DOHH2 (cell line): ENCODE measurements at regions not wholly inside any gene's neighbourhood (a gene's known extent, or its start where the extent isn't known, plus 50 kb on each side); places are given as distances from the start of the nearest gene placed in this dataset.

Experiments used
- H3F3A ChIP-seq: fragments of 200-600 bp; sonication (generic), shearing (Covaris generic); 2 replicates; pipeline ENCODE4 v1.6.0; 2016; ENCODE audit warnings: antibody characterized with exemption, mild to moderate bottlenecking; ENCODE audit not compliant: control insufficient read depth, insufficient read depth
- H3K27ac ChIP-seq: fragments of 200-600 bp; sonication (generic); 2 replicates; pipeline ENCODE4 v1.5.1; 2014; ENCODE audit warnings: low read depth, mild to moderate bottlenecking, low read length, moderate library complexity
- H3K27me3 ChIP-seq: fragments of 200-600 bp; sonication (generic); 2 replicates; pipeline ENCODE4 v1.6.1; 2014; ENCODE audit warnings: mild to moderate bottlenecking, low read length, mixed read lengths; ENCODE audit not compliant: control insufficient read depth
- H3K36me3 ChIP-seq: fragments of 200-600 bp; sonication (generic); 2 replicates; pipeline ENCODE4 v1.6.1; 2014; ENCODE audit warnings: mild to moderate bottlenecking, low read length, moderate library complexity, mixed read lengths; ENCODE audit not compliant: control insufficient read depth
- H3K4me1 ChIP-seq: fragments of 200-600 bp; sonication (generic); 2 replicates; pipeline ENCODE4 v1.6.1; 2014; ENCODE audit warnings: mild to moderate bottlenecking, low read length, mixed read lengths; ENCODE audit not compliant: control insufficient read depth
- H3K4me2 ChIP-seq: fragments of 200-600 bp; sonication (generic); 2 replicates; pipeline ENCODE4 v1.6.0; 2014; ENCODE audit warnings: mild to moderate bottlenecking, low read length, moderate library complexity
- H3K4me3 ChIP-seq: fragments of 200-600 bp; sonication (generic); 2 replicates; pipeline ENCODE4 v1.5.1; 2014; ENCODE audit warnings: mild to moderate bottlenecking, low read length, mixed read lengths
- H3K79me2 ChIP-seq: fragments of 200-600 bp; sonication (generic); 2 replicates; pipeline ENCODE4 v1.6.1; 2014; ENCODE audit warnings: mild to moderate bottlenecking, low read length, mixed read lengths; ENCODE audit not compliant: control insufficient read depth
- H3K9me2 ChIP-seq: fragments of 200-600 bp; sonication (generic); replicated peaks from 2 replicates; pipeline ENCODE4 v1.6.1; 2014; ENCODE audit warnings: mild to moderate bottlenecking, low read length, mixed read lengths; ENCODE audit not compliant: control insufficient read depth
- H3K9me3 ChIP-seq: fragments of 200-600 bp; sonication (generic); 2 replicates; pipeline ENCODE4 v1.6.1; 2014; ENCODE audit warnings: antibody characterized with exemption, low read length, mixed read lengths; ENCODE audit not compliant: control insufficient read depth, insufficient read depth
- H4K20me1 ChIP-seq: fragments of 200-600 bp; sonication (generic); 2 replicates; pipeline ENCODE4 v1.6.0; 2014; ENCODE audit warnings: low read depth, mild to moderate bottlenecking, antibody characterized with exemption, low read length, moderate library complexity; ENCODE audit not compliant: control insufficient read depth, insufficient read depth
- CTCF ChIP-seq: fragments of 200-600 bp; sonication (generic); IDR thresholded peaks from one replicate; pipeline ENCODE4 v1.5.1; 2014; ENCODE audit warnings: antibody characterized with exemption, mild to moderate bottlenecking, low read depth, low read length; ENCODE audit not compliant: poor library complexity, severe bottlenecking
- EZH2phosphoT487 ChIP-seq: fragments of 200-600 bp; sonication (generic); IDR thresholded peaks from 2 replicates; pipeline ENCODE4 v1.6.1; 2017; ENCODE audit warnings: borderline replicate concordance, mild to moderate bottlenecking, antibody characterized with exemption, low read length, moderate library complexity, mixed read lengths

- H3K4me1 ChIP-seq: no peaks in the 10 kb centered on the region
- no peaks in the 10 kb centered on the region for H3F3A ChIP-seq
- H3K4me3 ChIP-seq: no peak overlapping the region
- no peaks in the 10 kb centered on the region for H3K27me3 ChIP-seq
- H3K9me3 ChIP-seq: no peaks in the 10 kb centered on the region; the same call in 1 of the 2 replicates
- H4K20me1 ChIP-seq: no peaks in the 10 kb centered on the region
- no peak for TF ChIP-seq CTCF
- no peak for TF ChIP-seq EZH2phosphoT487
- H3K79me2 ChIP-seq: no peaks in the 10 kb centered on the region
- H3K4me2 ChIP-seq: no peak overlapping the region
- no peaks in the 10 kb centered on the region for H3K9me2 ChIP-seq
- H3K36me3 ChIP-seq: no peaks in the 10 kb centered on the region
- H3K27ac ChIP-seq: no peak overlapping the region
Observed at GRCh38 chr4:160495356-160495755, 1392.5 kb downstream of the RAPGEF2 start.

GRCh38 chr4:160498211-160498610 is 1395.3 kb downstream of the RAPGEF2 start:
- H3K4me2 ChIP-seq: no peak overlapping the region
- no peak overlapping the region for H3K4me3 ChIP-seq
- TF ChIP-seq CTCF (no peak), EZH2phosphoT487 (no peak)
- no peaks in the 10 kb centered on the region for H3K79me2 ChIP-seq
- H3K36me3 ChIP-seq: no peaks in the 10 kb centered on the region
- H3K9me2 ChIP-seq: no peaks in the 10 kb centered on the region
- no peaks in the 10 kb centered on the region for H4K20me1 ChIP-seq
- H3F3A ChIP-seq: no peaks in the 10 kb centered on the region
- H3K27ac ChIP-seq: no peak overlapping the region
- no peaks in the 10 kb centered on the region; the same call in 1 of the 2 replicates for H3K9me3 ChIP-seq
- no peaks in the 10 kb centered on the region for H3K4me1 ChIP-seq
- H3K27me3 ChIP-seq: no peaks in the 10 kb centered on the region

- no peaks in the 10 kb centered on the region for H3K9me2 ChIP-seq
- no peak overlapping the region for H3K27ac ChIP-seq
- H3K79me2 ChIP-seq: no peaks in the 10 kb centered on the region
- no peaks in the 10 kb centered on the region for H3K36me3 ChIP-seq
- H3F3A ChIP-seq: no peaks in the 10 kb centered on the region
- no peak overlapping the region for H3K4me3 ChIP-seq
- no peak overlapping the region for H3K4me2 ChIP-seq
- no peaks in the 10 kb centered on the region for H3K9me3 ChIP-seq
- TF ChIP-seq CTCF: no peak
- no peak for TF ChIP-seq EZH2phosphoT487
- no peaks in the 10 kb centered on the region for H4K20me1 ChIP-seq
- H3K4me1 ChIP-seq: no peaks in the 10 kb centered on the region
- H3K27me3 ChIP-seq: no peaks in the 10 kb centered on the region
Observed at GRCh38 chr4:160505724-160506123, 1402.8 kb downstream of the RAPGEF2 start.

- Histone ChIP-seq H3K27me3 (no peaks in the 10 kb centered on the region), H3K9me3 (no peaks in the 10 kb centered on the region), H3K79me2 (no peaks in the 10 kb centered on the region), H3K9me2 (no peaks in the 10 kb centered on the region), H3K36me3 (no peaks in the 10 kb centered on the region), H3K4me1 (no peaks in the 10 kb centered on the region), H3K4me2 (no peak overlapping the region), H3K27ac (no peak overlapping the region), H3F3A (no peaks in the 10 kb centered on the region), H4K20me1 (no peaks in the 10 kb centered on the region), H3K4me3 (no peak overlapping the region)
- TF ChIP-seq CTCF (no peak), EZH2phosphoT487 (no peak)
Observed at GRCh38 chr4:160510928-160511327, 1408.0 kb downstream of the RAPGEF2 start.
